A549 (cell line): ENCODE measurements at regions not wholly inside any gene's neighbourhood (a gene's known extent, or its start where the extent isn't known, plus 50 kb on each side); places are given as distances from the start of the nearest gene placed in this dataset.

Experiments
- CHD4 ChIP-seq: fragments of 200-600 bp; sonication (generic); IDR thresholded peaks from 2 replicates; pipeline ENCODE4 v1.6.1; 2016; ENCODE audit warnings: antibody characterized with exemption, mild to moderate bottlenecking, borderline replicate concordance
- CTCF ChIP-seq: fragments of >200 bp; sonication (Bioruptor Twin); formaldehyde crosslinking; IDR thresholded peaks from 3 replicates; pipeline ENCODE4 v1.5.1; 2016
- HMGXB4 ChIP-seq: fragments of 250-450 bp; sonication (Bioruptor Pico); IDR thresholded peaks from 2 replicates; pipeline ENCODE4 v1.5.0; 2021; ENCODE audit warnings: mild to moderate bottlenecking, moderate library complexity, borderline replicate concordance
- JUN ChIP-seq, 2 experiments: fragments of >200 bp; sonication (Bioruptor Twin); formaldehyde crosslinking; IDR thresholded peaks; 2 replicates in 1 of 2; 3 replicates in 1 of 2; pipeline ENCODE4 v1.6.1; 2016 to 2017
- POLR2A ChIP-seq: IDR thresholded peaks from 2 replicates; pipeline ENCODE4 v1.6.1; 2012; ENCODE audit warnings: mild to moderate bottlenecking, low read length
- POLR2AphosphoS2 ChIP-seq: conservative IDR thresholded peaks from 2 replicates; pipeline ENCODE4 v1.6.1; 2012; ENCODE audit warnings: low read length, improper control_type of control experiment, inconsistent platforms
- REST ChIP-seq: fragments of 200-600 bp; sonication (generic); IDR thresholded peaks from 2 replicates; pipeline ENCODE4 v1.6.1; 2016; ENCODE audit warnings: antibody characterized with exemption, mild to moderate bottlenecking, moderate library complexity
- RFX5 ChIP-seq: fragments of 450-650 bp; IDR thresholded peaks from 2 replicates; pipeline ENCODE4 v1.7.1; 2014; ENCODE audit warnings: antibody characterized with exemption, mild to moderate bottlenecking, moderate library complexity
- TP53 ChIP-seq: fragments of 250-450 bp; sonication (Bioruptor Pico); IDR thresholded peaks from 2 replicates; pipeline ENCODE4 v1.5.0; 2021; ENCODE audit warnings: mild to moderate bottlenecking, moderate library complexity
- ZC3H11A ChIP-seq: fragments of 450-650 bp; IDR thresholded peaks from 2 replicates; pipeline ENCODE4 v1.6.1; 2014; ENCODE audit warnings: antibody characterized with exemption, mild to moderate bottlenecking

GRCh38 chr21:32930673-32931072 lies 95.1 kb upstream of the OLIG2 start:
- TF ChIP-seq JUN (IDR thresholded peaks at IDR 0.05) (no peak), CTCF (no peak), POLR2A (no peak), REST (no peak), RFX5 (no peak), TP53 (CRISPR knock-in tag) (no peak), CHD4 (no peak), HMGXB4 (CRISPR knock-in tag) (no peak), POLR2AphosphoS2 (no peak), ZC3H11A (no peak)
